ENCODE measurements at regions not wholly inside any gene's neighbourhood (a gene's known extent, or its start where the extent isn't known, plus 50 kb on each side); places are given as distances from the start of the nearest gene placed in this dataset.

DNA sequence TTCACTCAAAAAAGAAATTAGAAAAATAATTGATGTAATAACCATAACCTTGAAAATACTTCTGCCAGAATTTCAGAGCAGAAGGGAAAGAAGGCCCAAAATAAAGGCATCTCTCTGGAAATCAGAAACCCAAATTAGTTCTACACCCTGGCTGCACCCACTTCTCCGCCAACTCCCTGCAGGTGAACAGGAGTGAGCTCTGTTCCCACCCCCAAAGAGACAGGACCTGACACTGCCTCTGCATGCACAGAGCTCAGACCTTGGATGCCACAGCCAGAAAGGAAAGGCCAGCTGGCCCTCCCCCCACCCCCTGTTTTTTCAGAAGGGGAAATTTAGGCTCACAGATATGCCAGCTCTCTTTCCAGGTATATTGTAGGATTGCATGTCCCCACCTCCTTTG is 228.2 kb downstream of the BCL11B start:
- TF ChIP-seq, protein P1, sequence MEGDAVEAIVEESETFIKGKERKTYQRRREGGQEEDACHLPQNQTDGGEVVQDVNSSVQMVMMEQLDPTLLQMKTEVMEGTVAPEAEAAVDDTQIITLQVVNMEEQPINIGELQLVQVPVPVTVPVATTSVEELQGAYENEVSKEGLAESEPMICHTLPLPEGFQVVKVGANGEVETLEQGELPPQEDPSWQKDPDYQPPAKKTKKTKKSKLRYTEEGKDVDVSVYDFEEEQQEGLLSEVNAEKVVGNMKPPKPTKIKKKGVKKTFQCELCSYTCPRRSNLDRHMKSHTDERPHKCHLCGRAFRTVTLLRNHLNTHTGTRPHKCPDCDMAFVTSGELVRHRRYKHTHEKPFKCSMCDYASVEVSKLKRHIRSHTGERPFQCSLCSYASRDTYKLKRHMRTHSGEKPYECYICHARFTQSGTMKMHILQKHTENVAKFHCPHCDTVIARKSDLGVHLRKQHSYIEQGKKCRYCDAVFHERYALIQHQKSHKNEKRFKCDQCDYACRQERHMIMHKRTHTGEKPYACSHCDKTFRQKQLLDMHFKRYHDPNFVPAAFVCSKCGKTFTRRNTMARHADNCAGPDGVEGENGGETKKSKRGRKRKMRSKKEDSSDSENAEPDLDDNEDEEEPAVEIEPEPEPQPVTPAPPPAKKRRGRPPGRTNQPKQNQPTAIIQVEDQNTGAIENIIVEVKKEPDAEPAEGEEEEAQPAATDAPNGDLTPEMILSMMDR (conservative IDR thresholded peaks at IDR 0.05), result no peak
- no peak for TF ChIP-seq ZFX (IDR thresholded peaks at IDR 0.05)
